K562 (cell line): ENCODE measurements at regions not wholly inside any gene's neighbourhood (a gene's known extent, or its start where the extent isn't known, plus 50 kb on each side); places are given as distances from the start of the nearest gene placed in this dataset.

Experiments
- ATAC-seq: fragments of 200-7000 bp; cut with Tn5 transposase; 3 replicates; pipeline ENCODE4 v1.9.1; 2020; ENCODE audit warnings: moderate library complexity
- BruUV-seq: library from RNA; stranded (reverse); fragments of 400-500 nt; replicated peaks from 2 replicates; lab custom pipeline; 2021; lab: Mats Ljungman, UMichigan
- CTCF ChIA-PET: fragments of 300-600 bp; formaldehyde crosslinking; extraction: SDS; loops from one replicate; lab custom pipeline; 2021; ENCODE audit warnings: low intra/inter-chr PET ratio; lab: Yijun Ruan, JAX
- POLR2A ChIA-PET: fragments of 300-600, 350-650 bp; sonication (Branson Sonifier 250); formaldehyde crosslinking; extraction: SDS; loops from one replicate; lab custom pipeline; 2021; ENCODE audit warnings: antibody characterized with exemption, inconsistent platforms; lab: Yijun Ruan, JAX
- DNase-seq, 4 experiments: peaks; one replicate each; pipeline versions ENCODE4 v3.0.0 to v3.0.0-alpha.2; 2011 to 2018; ENCODE audit warnings: low spot score in 3 of 4, mixed read lengths in 3 of 4; ENCODE audit errors: extremely low read depth in 1 of 4
- FAIRE-seq: peaks from 2 replicates; lab custom pipeline; 2011; peaks lifted over from hg19 to GRCh38; lab: Jason Lieb, UNC
- H2AFZ ChIP-seq: 2 replicates; pipeline ENCODE4 v1.6.0; 2011; ENCODE audit warnings: low read depth, low read length, control low read depth, inconsistent platforms
- H3K27ac ChIP-seq: fragments of 200-600 bp; 3 replicates; pipeline ENCODE4 v1.8.0; 2011; ENCODE audit warnings: low read depth, mild to moderate bottlenecking, control low read depth, inconsistent platforms, low read length, moderate library complexity, mixed read lengths; ENCODE audit errors: extremely low read depth
- H3K27me3 ChIP-seq, 2 experiments: fragments of 300-600 bp in 1 of 2; 2 replicates in 1 of 2; 3 replicates in 1 of 2; pipeline versions ENCODE4 v1.6.0 to v1.8.0; 2011; ENCODE audit warnings: inconsistent platforms in 2 of 2, low read length in 2 of 2, mild to moderate bottlenecking in 1 of 2, mixed read lengths in 1 of 2, moderate library complexity in 1 of 2; ENCODE audit not compliant: control insufficient read depth in 2 of 2, insufficient read depth in 2 of 2
- H3K36me3 ChIP-seq: fragments of 300-600 bp; 3 replicates; pipeline ENCODE4 v1.8.0; 2011; ENCODE audit warnings: mild to moderate bottlenecking, low read length, inconsistent platforms; ENCODE audit not compliant: control insufficient read depth, insufficient read depth
- H3K4me1 ChIP-seq, 2 experiments: fragments of 200-600 bp in 1 of 2; replicated peaks in 1 of 2; 2 replicates in 1 of 2; 3 replicates in 1 of 2; pipeline versions ENCODE4 v1.5.1 to v1.8.0; 2011; ENCODE audit warnings: inconsistent platforms in 2 of 2, low read length in 2 of 2, mild to moderate bottlenecking in 1 of 2, mixed read lengths in 1 of 2, moderate library complexity in 1 of 2; ENCODE audit not compliant: control insufficient read depth in 2 of 2, insufficient read depth in 2 of 2
- H3K4me2 ChIP-seq: 2 replicates; pipeline ENCODE4 v1.6.1; 2011; ENCODE audit warnings: low read length, control low read depth, inconsistent platforms, mixed read lengths; ENCODE audit not compliant: insufficient read depth
- H3K4me3 ChIP-seq: fragments of 200-600 bp; sonication (generic), shearing (Covaris generic); 2 replicates; pipeline ENCODE4 v1.5.1; 2016; ENCODE audit warnings: control low read depth, inconsistent platforms
- H3K79me2 ChIP-seq: fragments of 200-600 bp; 3 replicates; pipeline ENCODE4 v1.8.0; 2011; ENCODE audit warnings: low read length, inconsistent platforms; ENCODE audit not compliant: control insufficient read depth, insufficient read depth
- H3K9ac ChIP-seq, 2 experiments: 2 replicates each; pipeline versions ENCODE4 v1.6.0 to v1.6.1; 2011; ENCODE audit warnings: low read depth in 2 of 2, low read length in 2 of 2, control low read depth in 1 of 2, inconsistent platforms in 1 of 2, mild to moderate bottlenecking in 1 of 2, mixed read lengths in 1 of 2; ENCODE audit not compliant: insufficient read depth in 1 of 2
- H3K9me1 ChIP-seq: one replicate; pipeline ENCODE4 v1.6.0; 2011; ENCODE audit warnings: inconsistent platforms, mild to moderate bottlenecking, low read length, moderate library complexity; ENCODE audit not compliant: control insufficient read depth, insufficient read depth
- H3K9me3 ChIP-seq: replicated peaks from 2 replicates; pipeline ENCODE4 v1.5.1; 2011; ENCODE audit warnings: low read depth, low read length, inconsistent platforms; ENCODE audit not compliant: control insufficient read depth, insufficient read depth
- H4K20me1 ChIP-seq: replicated peaks from 2 replicates; pipeline ENCODE4 v1.6.1; 2011; ENCODE audit warnings: low read length, inconsistent platforms, mixed read lengths; ENCODE audit not compliant: control insufficient read depth, insufficient read depth
- CAMTA2 ChIP-seq: fragments of 250-450 bp; sonication (Bioruptor Pico); conservative IDR thresholded peaks from 2 replicates; pipeline ENCODE4 v1.5.1; 2022
- KLF1 ChIP-seq: fragments of 450-650 bp; IDR thresholded peaks from 2 replicates; pipeline ENCODE4 v1.6.1; 2016; ENCODE audit warnings: missing genetic modification characterization, missing compliant biosample characterization
- SNRNP70 ChIP-seq: fragments of 200-400 bp; formaldehyde crosslinking; optimal IDR thresholded peaks from 2 replicates; pipeline ENCODE3; 2017; ENCODE audit warnings: low read depth, low read length
- WGBS: fragments of 100-300 bp; shearing (Covaris generic); methylation state at CpG from one replicate; pipeline ENCODE4 v1.1.6; 2016; ENCODE audit warnings: low coverage, mixed read lengths; ENCODE audit not compliant: insufficient coverage; ENCODE audit errors: missing lambda C conversion rate; 5-methylcytosine and 5-hydroxymethylcytosine counted together
- in situ Hi-C: fragments of 300-500 bp; cut with MboI; formaldehyde crosslinking; loops from 4 replicates; pipeline ENCODE4 v1.15.0; 2018; ENCODE audit warnings: inconsistent platforms, mixed read lengths
- intact Hi-C: fragments of 100-400 bp; cut with micrococcal nuclease; formaldehyde crosslinking; loops from 2 replicates; pipeline ENCODE4 v1.14.2; 2022
- TF ChIP-seq, protein P1 (sequence below): fragments of 450-650 bp; formaldehyde crosslinking; IDR thresholded peaks from 2 replicates; pipeline ENCODE4 v1.4.0; 2020; ENCODE audit warnings: mild to moderate bottlenecking, moderate library complexity
- TF ChIP-seq, protein P2 (sequence below): fragments of 250-450 bp; sonication (Bioruptor Pico); IDR thresholded peaks from 2 replicates; pipeline ENCODE4 v1.4.0; 2020

GRCh38 chr10:78686444-78687060 is 382.2 kb upstream of the ZMIZ1 start:
- no peak for TF ChIP-seq SNRNP70
- TF ChIP-seq, protein P1, sequence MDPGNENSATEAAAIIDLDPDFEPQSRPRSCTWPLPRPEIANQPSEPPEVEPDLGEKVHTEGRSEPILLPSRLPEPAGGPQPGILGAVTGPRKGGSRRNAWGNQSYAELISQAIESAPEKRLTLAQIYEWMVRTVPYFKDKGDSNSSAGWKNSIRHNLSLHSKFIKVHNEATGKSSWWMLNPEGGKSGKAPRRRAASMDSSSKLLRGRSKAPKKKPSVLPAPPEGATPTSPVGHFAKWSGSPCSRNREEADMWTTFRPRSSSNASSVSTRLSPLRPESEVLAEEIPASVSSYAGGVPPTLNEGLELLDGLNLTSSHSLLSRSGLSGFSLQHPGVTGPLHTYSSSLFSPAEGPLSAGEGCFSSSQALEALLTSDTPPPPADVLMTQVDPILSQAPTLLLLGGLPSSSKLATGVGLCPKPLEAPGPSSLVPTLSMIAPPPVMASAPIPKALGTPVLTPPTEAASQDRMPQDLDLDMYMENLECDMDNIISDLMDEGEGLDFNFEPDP (CRISPR knock-in tag): no peak
- no peak for TF ChIP-seq KLF1
- TF ChIP-seq CAMTA2 (CRISPR knock-in tag): no peak
- TF ChIP-seq, protein P2, sequence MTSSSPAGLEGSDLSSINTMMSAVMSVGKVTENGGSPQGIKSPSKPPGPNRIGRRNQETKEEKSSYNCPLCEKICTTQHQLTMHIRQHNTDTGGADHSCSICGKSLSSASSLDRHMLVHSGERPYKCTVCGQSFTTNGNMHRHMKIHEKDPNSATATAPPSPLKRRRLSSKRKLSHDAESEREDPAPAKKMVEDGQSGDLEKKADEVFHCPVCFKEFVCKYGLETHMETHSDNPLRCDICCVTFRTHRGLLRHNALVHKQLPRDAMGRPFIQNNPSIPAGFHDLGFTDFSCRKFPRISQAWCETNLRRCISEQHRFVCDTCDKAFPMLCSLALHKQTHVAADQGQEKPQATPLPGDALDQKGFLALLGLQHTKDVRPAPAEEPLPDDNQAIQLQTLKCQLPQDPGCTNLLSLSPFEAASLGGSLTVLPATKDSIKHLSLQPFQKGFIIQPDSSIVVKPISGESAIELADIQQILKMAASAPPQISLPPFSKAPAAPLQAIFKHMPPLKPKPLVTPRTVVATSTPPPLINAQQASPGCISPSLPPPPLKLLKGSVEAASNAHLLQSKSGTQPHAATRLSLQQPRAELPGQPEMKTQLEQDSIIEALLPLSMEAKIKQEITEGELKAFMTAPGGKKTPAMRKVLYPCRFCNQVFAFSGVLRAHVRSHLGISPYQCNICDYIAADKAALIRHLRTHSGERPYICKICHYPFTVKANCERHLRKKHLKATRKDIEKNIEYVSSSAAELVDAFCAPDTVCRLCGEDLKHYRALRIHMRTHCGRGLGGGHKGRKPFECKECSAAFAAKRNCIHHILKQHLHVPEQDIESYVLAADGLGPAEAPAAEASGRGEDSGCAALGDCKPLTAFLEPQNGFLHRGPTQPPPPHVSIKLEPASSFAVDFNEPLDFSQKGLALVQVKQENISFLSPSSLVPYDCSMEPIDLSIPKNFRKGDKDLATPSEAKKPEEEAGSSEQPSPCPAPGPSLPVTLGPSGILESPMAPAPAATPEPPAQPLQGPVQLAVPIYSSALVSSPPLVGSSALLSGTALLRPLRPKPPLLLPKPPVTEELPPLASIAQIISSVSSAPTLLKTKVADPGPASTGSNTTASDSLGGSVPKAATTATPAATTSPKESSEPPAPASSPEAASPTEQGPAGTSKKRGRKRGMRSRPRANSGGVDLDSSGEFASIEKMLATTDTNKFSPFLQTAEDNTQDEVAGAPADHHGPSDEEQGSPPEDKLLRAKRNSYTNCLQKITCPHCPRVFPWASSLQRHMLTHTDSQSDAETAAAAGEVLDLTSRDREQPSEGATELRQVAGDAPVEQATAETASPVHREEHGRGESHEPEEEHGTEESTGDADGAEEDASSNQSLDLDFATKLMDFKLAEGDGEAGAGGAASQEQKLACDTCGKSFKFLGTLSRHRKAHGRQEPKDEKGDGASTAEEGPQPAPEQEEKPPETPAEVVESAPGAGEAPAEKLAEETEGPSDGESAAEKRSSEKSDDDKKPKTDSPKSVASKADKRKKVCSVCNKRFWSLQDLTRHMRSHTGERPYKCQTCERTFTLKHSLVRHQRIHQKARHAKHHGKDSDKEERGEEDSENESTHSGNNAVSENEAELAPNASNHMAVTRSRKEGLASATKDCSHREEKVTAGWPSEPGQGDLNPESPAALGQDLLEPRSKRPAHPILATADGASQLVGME (CRISPR knock-in tag): no peak
- in situ Hi-C loops: no loop called here
- CTCF ChIA-PET: no interaction called here
- no peak overlapping the region for H3K9ac ChIP-seq
- POLR2A ChIA-PET: interaction anchor here (1.1 to 1.6 kb wide), 2 partner anchors 13 to 16 kb away, joined by 5 to 6 read pairs; no protein-coding TSS in a partner anchor
- no peaks in the 10 kb centered on the region for H3K4me1 ChIP-seq
- H4K20me1 ChIP-seq: no peaks in the 10 kb centered on the region; the same call in 1 of the 2 replicates
- no peak overlapping the region for H3K27ac ChIP-seq
- no TSS peak for BruUV-seq
- intact Hi-C loops: no loop called here
- ATAC-seq (no peak), FAIRE-seq (no peak), DNase-seq (no peak)
- 0% methylated on average over 10 of the region's 10 CpGs for WGBS
- no peaks in the 10 kb centered on the region for H3K79me2 ChIP-seq
- H2AFZ ChIP-seq: no peak overlapping the region
- H3K36me3 ChIP-seq: no peaks in the 10 kb centered on the region
- H3K4me2 ChIP-seq: no peak overlapping the region
- peaks cover 0 to 21% of the 10 kb centered on the region in 2 experiments; a peak in 3 of 5 replicates for H3K27me3 ChIP-seq
- no peak overlapping the region for H3K4me3 ChIP-seq
- H3K9me1 ChIP-seq: no peaks in the 10 kb centered on the region
- H3K9me3 ChIP-seq: no peaks in the 10 kb centered on the region
